ENCODE measurements at regions not wholly inside any gene's neighbourhood (a gene's known extent, or its start where the extent isn't known, plus 50 kb on each side); places are given as distances from the start of the nearest gene placed in this dataset.

- TF ChIP-seq EZH2 (IDR thresholded peaks at IDR 0.05; ENCODE audit: insufficient read depth, poor library complexity, severe bottlenecking) (no peak), EZH2phosphoT487 (IDR thresholded peaks at IDR 0.05; ENCODE audit: insufficient read depth, low read depth) (no peak)
- Histone ChIP-seq H3K4me2 (ENCODE audit: unreplicated experiment) (no peak overlapping the region), H3F3A (ENCODE audit: insufficient read depth) (no peaks in the 10 kb centered on the region), H3K9ac (no peak overlapping the region), H3K27ac (no peak overlapping the region), H3K36me3 (ENCODE audit: low read depth) (no peaks in the 10 kb centered on the region), H3K27me3 (replicated peaks; ENCODE audit: insufficient read depth) (no peaks in the 10 kb centered on the region), H3K9me3 (ENCODE audit: low read depth) (no peaks in the 10 kb centered on the region), H3K4me1 (ENCODE audit: insufficient read depth) (no peaks in the 10 kb centered on the region), H3K9me2 (ENCODE audit: insufficient read depth) (no peaks in the 10 kb centered on the region), H3K79me2 (ENCODE audit: insufficient read depth) (no peaks in the 10 kb centered on the region), H3K4me3 (no peak overlapping the region), H2AFZ (no peak overlapping the region), H4K20me1 (ENCODE audit: insufficient read depth) (no peaks in the 10 kb centered on the region)
- 34 to 35% methylated on average over 8 of the region's 8 CpGs for WGBS, 2 experiments (ENCODE audit: low coverage in 1 of 2, low lambda C conversion rate in 2 of 2, missing lambda C conversion rate in 2 of 2)
- no peak for DNase-seq
- in situ Hi-C loops (cut with MboI) = no loop called here
These were observed 199.9 kb downstream of the UBE3A start for GRCh38 chr15:25238716-25239470.

- in situ Hi-C loops (cut with MboI) = no loop called here
- 42% methylated on average over 9 of the region's 9 CpGs for WGBS, 2 experiments (ENCODE audit: low coverage in 1 of 2, low lambda C conversion rate in 2 of 2, missing lambda C conversion rate in 2 of 2)
- DNase-seq = no peak
These were observed 199.1 kb downstream of the UBE3A start for GRCh38 chr15:25239471-25240345.

DNA sequence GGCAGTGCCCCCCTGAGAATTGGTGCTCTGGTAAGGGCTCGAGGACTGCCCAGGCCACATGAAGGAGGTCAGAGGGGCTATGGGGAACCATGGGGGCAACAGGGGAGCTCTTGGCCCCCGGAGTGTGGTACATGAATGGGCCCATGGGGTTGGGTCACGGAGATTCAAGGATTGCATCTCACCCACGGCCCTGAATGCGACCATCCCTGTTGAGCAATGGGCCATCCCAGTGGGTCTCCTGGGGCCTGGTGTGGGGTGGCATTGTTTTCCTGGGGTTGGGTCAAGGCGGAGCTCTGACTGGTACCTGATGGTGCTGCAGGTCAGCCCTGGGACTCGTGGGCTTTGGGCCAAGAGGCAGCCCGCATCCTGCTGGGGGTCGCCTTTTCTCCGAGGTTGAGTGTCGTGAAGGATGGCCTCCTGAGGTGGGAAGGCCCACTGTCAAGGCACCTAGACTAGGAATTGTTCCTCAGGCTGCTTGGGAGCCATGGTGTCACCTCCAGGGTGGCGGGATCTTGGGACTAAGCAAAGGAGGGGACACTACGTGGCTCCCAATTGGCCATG, 198.3 kb downstream of the UBE3A start:
- no peak overlapping the region for H2AFZ ChIP-seq
- in situ Hi-C loops (cut with MboI) = no loop called here
- no peak for DNase-seq
- no peaks in the 10 kb centered on the region for H3K36me3 ChIP-seq (ENCODE audit: low read depth)
- H3K9me3 ChIP-seq (ENCODE audit: low read depth) = no peaks in the 10 kb centered on the region
- TF ChIP-seq EZH2 (IDR thresholded peaks at IDR 0.05; ENCODE audit: insufficient read depth, poor library complexity, severe bottlenecking) (no peak), EZH2phosphoT487 (IDR thresholded peaks at IDR 0.05; ENCODE audit: insufficient read depth, low read depth) (no peak)
- no peak overlapping the region for H3K4me2 ChIP-seq (ENCODE audit: unreplicated experiment)
- no peak overlapping the region for H3K4me3 ChIP-seq
- H3K79me2 ChIP-seq (ENCODE audit: insufficient read depth) = no peaks in the 10 kb centered on the region
- H3F3A ChIP-seq (ENCODE audit: insufficient read depth) = no peaks in the 10 kb centered on the region
- H3K27me3 ChIP-seq (replicated peaks; ENCODE audit: insufficient read depth) = no peaks in the 10 kb centered on the region
- WGBS, 2 experiments (ENCODE audit: low coverage in 1 of 2, low lambda C conversion rate in 2 of 2, missing lambda C conversion rate in 2 of 2) = 36 to 45% methylated on average over 13 of the region's 13 CpGs
- H3K9ac ChIP-seq = no peak overlapping the region
- H4K20me1 ChIP-seq (ENCODE audit: insufficient read depth) = no peaks in the 10 kb centered on the region
- no peaks in the 10 kb centered on the region for H3K9me2 ChIP-seq (ENCODE audit: insufficient read depth)
- H3K27ac ChIP-seq = no peak overlapping the region
- H3K4me1 ChIP-seq (ENCODE audit: insufficient read depth) = no peaks in the 10 kb centered on the region

More at GRCh38 chr15:25239471-25240345, 199.1 kb downstream of the UBE3A start:
- Histone ChIP-seq H3F3A (ENCODE audit: insufficient read depth) (no peaks in the 10 kb centered on the region), H3K79me2 (ENCODE audit: insufficient read depth) (no peaks in the 10 kb centered on the region), H3K4me3 (no peak overlapping the region), H3K9me2 (ENCODE audit: insufficient read depth) (no peaks in the 10 kb centered on the region), H3K27ac (no peak overlapping the region), H3K9ac (no peak overlapping the region), H3K4me2 (ENCODE audit: unreplicated experiment) (no peak overlapping the region), H4K20me1 (ENCODE audit: insufficient read depth) (no peaks in the 10 kb centered on the region), H2AFZ (no peak overlapping the region), H3K36me3 (ENCODE audit: low read depth) (no peaks in the 10 kb centered on the region), H3K27me3 (replicated peaks; ENCODE audit: insufficient read depth) (no peaks in the 10 kb centered on the region), H3K4me1 (ENCODE audit: insufficient read depth) (no peaks in the 10 kb centered on the region), H3K9me3 (ENCODE audit: low read depth) (no peaks in the 10 kb centered on the region)
- TF ChIP-seq EZH2phosphoT487 (IDR thresholded peaks at IDR 0.05; ENCODE audit: insufficient read depth, low read depth) = no peak
- TF ChIP-seq EZH2 (IDR thresholded peaks at IDR 0.05; ENCODE audit: insufficient read depth, poor library complexity, severe bottlenecking) = no peak

DNA sequence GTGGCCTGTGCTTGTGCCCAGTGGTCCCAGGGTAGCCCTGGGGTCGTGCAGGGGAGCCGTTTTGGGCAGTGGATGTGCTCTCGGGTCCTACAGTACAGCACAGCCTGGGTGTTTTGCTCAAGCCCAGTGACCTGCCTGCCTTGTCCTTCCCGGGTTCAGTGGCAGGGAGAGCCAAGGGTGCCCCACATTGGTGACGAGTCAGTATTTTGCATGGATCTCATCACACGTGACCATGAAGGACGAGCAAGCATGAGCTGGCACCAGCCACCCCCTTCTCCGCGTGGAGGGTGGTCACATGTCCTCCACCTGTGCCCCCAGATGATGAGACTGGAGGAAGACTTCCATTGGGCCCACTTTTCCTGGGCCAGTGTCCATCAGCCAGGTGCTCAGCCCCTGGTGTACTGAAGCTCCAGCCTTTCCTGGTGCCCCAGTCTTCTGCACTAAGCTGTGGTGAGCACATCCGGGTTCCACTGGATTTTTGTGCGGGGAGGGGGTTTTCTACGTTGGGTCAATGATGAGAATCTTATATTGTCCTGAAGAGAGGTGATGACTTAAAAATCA, 197.5 kb downstream of the UBE3A start:
- TF ChIP-seq EZH2 (IDR thresholded peaks at IDR 0.05; ENCODE audit: insufficient read depth, poor library complexity, severe bottlenecking) (no peak), EZH2phosphoT487 (IDR thresholded peaks at IDR 0.05; ENCODE audit: insufficient read depth, low read depth) (no peak)
- 34 to 43% methylated on average over 9 of the region's 12 CpGs for WGBS, 2 experiments (ENCODE audit: low coverage in 1 of 2, low lambda C conversion rate in 2 of 2, missing lambda C conversion rate in 2 of 2)
- Histone ChIP-seq H3K27me3 (replicated peaks; ENCODE audit: insufficient read depth) (no peaks in the 10 kb centered on the region), H3K9me2 (ENCODE audit: insufficient read depth) (no peaks in the 10 kb centered on the region), H3K4me1 (ENCODE audit: insufficient read depth) (no peaks in the 10 kb centered on the region), H3K27ac (no peak overlapping the region), H3K9ac (no peak overlapping the region), H3K4me3 (no peak overlapping the region), H2AFZ (no peak overlapping the region), H3K4me2 (ENCODE audit: unreplicated experiment) (no peak overlapping the region), H3F3A (ENCODE audit: insufficient read depth) (no peaks in the 10 kb centered on the region), H4K20me1 (ENCODE audit: insufficient read depth) (no peaks in the 10 kb centered on the region), H3K9me3 (ENCODE audit: low read depth) (no peaks in the 10 kb centered on the region), H3K79me2 (ENCODE audit: insufficient read depth) (no peaks in the 10 kb centered on the region), H3K36me3 (ENCODE audit: low read depth) (no peaks in the 10 kb centered on the region)
- in situ Hi-C loops (cut with MboI) = no loop called here
- DNase-seq = no peak
